ENCODE measurements at regions not wholly inside any gene's neighbourhood (a gene's known extent, or its start where the extent isn't known, plus 50 kb on each side); places are given as distances from the start of the nearest gene placed in this dataset.

DNA sequence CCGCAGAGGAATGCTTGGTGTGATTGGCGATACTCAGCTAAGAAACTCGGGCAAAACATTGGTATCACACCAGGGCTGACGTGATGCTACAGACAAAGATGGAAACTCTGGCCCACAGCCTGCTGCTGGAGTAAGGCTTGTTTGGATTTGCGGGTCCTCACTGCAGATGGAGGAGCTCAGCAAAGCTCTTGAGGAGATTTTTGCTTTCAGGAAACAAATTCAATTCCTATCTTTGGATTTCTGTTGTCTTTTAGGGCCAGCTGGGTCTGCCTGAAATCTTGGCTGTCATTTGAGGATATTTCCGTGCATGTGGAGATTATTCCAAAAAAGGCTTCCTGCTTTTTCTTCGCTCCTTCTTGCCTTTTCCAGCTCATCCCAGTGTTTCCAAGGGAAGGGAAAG lies 475.8 kb downstream of the TSN start:
- no peaks in the 10 kb centered on the region for H4K20me1 ChIP-seq (ENCODE audit: insufficient read depth, low read length)
- no peak overlapping the region for H2AFZ ChIP-seq (ENCODE audit: insufficient read depth, low read depth, low read length, poor library complexity, severe bottlenecking)
- no peaks in the 10 kb centered on the region for H3K36me3 Mint-ChIP-seq
- H3K4me1 ChIP-seq (ENCODE audit: control insufficient read depth in 1 of 2, insufficient read depth in 2 of 2, low read length in 2 of 2), result no peaks in the 10 kb centered on the region
- H3K36me3 ChIP-seq (replicated peaks in 1 of 2; ENCODE audit: control insufficient read depth in 1 of 2, insufficient read depth in 2 of 2, low read length in 2 of 2), result no peaks in the 10 kb centered on the region
- H3K4me1 Mint-ChIP-seq, result peaks cover under 1% of the 10 kb centered on the region
- H3K4me3 Mint-ChIP-seq, result no peak overlapping the region
- TF ChIP-seq, protein P1, sequence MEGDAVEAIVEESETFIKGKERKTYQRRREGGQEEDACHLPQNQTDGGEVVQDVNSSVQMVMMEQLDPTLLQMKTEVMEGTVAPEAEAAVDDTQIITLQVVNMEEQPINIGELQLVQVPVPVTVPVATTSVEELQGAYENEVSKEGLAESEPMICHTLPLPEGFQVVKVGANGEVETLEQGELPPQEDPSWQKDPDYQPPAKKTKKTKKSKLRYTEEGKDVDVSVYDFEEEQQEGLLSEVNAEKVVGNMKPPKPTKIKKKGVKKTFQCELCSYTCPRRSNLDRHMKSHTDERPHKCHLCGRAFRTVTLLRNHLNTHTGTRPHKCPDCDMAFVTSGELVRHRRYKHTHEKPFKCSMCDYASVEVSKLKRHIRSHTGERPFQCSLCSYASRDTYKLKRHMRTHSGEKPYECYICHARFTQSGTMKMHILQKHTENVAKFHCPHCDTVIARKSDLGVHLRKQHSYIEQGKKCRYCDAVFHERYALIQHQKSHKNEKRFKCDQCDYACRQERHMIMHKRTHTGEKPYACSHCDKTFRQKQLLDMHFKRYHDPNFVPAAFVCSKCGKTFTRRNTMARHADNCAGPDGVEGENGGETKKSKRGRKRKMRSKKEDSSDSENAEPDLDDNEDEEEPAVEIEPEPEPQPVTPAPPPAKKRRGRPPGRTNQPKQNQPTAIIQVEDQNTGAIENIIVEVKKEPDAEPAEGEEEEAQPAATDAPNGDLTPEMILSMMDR (IDR thresholded peaks at IDR 0.05), result no peak
- H3K9ac ChIP-seq (ENCODE audit: insufficient read depth, low read length, poor library complexity, severe bottlenecking), result no peak overlapping the region
- peaks cover 0 to 7% (median 0%) of the 10 kb centered on the region in 7 donors for H3K9me3 Mint-ChIP-seq
- H3K9me3 ChIP-seq (replicated peaks in 1 of 2; ENCODE audit: control insufficient read depth in 1 of 2, insufficient read depth in 1 of 2, low read length in 2 of 2), result peaks cover 0 to 4% of the 10 kb centered on the region in 2 donors
- H3K27me3 Mint-ChIP-seq (ENCODE audit: low read depth in 3 of 3), result peaks cover 2 to 7% (median 3%) of the 10 kb centered on the region in 3 donors
- no peak overlapping the region for H3K27ac Mint-ChIP-seq
- H3K27ac ChIP-seq (ENCODE audit: low read depth in 1 of 2, low read length in 2 of 2), result no peak overlapping the region
- no peak overlapping the region for H3K4me3 ChIP-seq (replicated peaks in 1 of 3; ENCODE audit: low read depth in 2 of 3, low read length in 3 of 3)
- no peak overlapping the region for H3K4me2 ChIP-seq (replicated peaks; ENCODE audit: extremely low read depth, low read length, poor library complexity, severe bottlenecking)
- 96% methylated on average over 6 of the region's 7 CpGs for WGBS (ENCODE audit: insufficient coverage)
- DNase-seq, result no peak
- H3K27me3 ChIP-seq (ENCODE audit: control insufficient read depth in 2 of 2, insufficient read depth in 2 of 2, low read length in 2 of 2), result no peaks in the 10 kb centered on the region
- H3K79me2 ChIP-seq (ENCODE audit: insufficient read depth, low read length), result no peaks in the 10 kb centered on the region
- intact Hi-C loops (cut with micrococcal nuclease), result no loop called here

DNA sequence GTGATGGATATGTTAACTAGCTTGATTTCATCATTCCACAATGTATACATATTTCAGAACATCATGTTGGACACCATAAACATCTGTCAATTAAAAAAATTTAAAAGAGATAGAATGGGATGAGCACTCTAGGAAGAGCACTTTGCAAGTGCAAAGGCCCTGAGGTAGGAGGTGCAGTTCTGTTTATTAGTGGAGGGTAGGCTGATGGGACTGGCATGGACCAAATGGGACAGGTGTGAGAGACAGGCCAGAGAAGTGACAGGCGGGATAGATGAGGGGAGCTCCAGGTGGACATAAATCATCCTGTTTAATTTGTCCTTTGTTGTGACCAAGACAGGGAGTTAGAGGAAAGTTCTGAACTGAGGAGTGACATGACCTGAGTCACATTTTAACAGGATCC lies 477.9 kb downstream of the TSN start:
- TF ChIP-seq, protein P1 (IDR thresholded peaks at IDR 0.05), result no peak
- peaks cover 2 to 8% (median 3%) of the 10 kb centered on the region in 3 donors for H3K27me3 Mint-ChIP-seq (ENCODE audit: low read depth in 3 of 3)
- Histone ChIP-seq H3K4me3 (replicated peaks in 1 of 3; ENCODE audit: low read depth in 2 of 3, low read length in 3 of 3) (no peak overlapping the region), H3K4me1 (ENCODE audit: control insufficient read depth in 1 of 2, insufficient read depth in 2 of 2, low read length in 2 of 2) (no peaks in the 10 kb centered on the region), H4K20me1 (ENCODE audit: insufficient read depth, low read length) (no peaks in the 10 kb centered on the region), H2AFZ (ENCODE audit: insufficient read depth, low read depth, low read length, poor library complexity, severe bottlenecking) (no peak overlapping the region), H3K27me3 (ENCODE audit: control insufficient read depth in 2 of 2, insufficient read depth in 2 of 2, low read length in 2 of 2) (no peaks in the 10 kb centered on the region), H3K27ac (ENCODE audit: low read depth in 1 of 2, low read length in 2 of 2) (no peak overlapping the region), H3K9me3 (replicated peaks in 1 of 2; ENCODE audit: control insufficient read depth in 1 of 2, insufficient read depth in 1 of 2, low read length in 2 of 2) (peaks cover 0 to 6% of the 10 kb centered on the region in 2 donors), H3K36me3 (replicated peaks in 1 of 2; ENCODE audit: control insufficient read depth in 1 of 2, insufficient read depth in 2 of 2, low read length in 2 of 2) (no peaks in the 10 kb centered on the region), H3K79me2 (ENCODE audit: insufficient read depth, low read length) (no peaks in the 10 kb centered on the region), H3K9ac (ENCODE audit: insufficient read depth, low read length, poor library complexity, severe bottlenecking) (no peak overlapping the region), H3K4me2 (replicated peaks; ENCODE audit: extremely low read depth, low read length, poor library complexity, severe bottlenecking) (no peak overlapping the region)
- no peaks in the 10 kb centered on the region for H3K36me3 Mint-ChIP-seq
- no peak for DNase-seq
- H3K9me3 Mint-ChIP-seq, result peaks cover 0 to 7% (median 3%) of the 10 kb centered on the region in 7 donors
- WGBS (ENCODE audit: insufficient coverage), result 93% methylated on average over 1 of the region's 1 CpG
- no peak overlapping the region for H3K4me3 Mint-ChIP-seq
- H3K4me1 Mint-ChIP-seq, result peaks cover 2% of the 10 kb centered on the region
- intact Hi-C loops (cut with micrococcal nuclease), result no loop called here
- H3K27ac Mint-ChIP-seq, result no peak overlapping the region
